ENCODE measurements at regions not wholly inside any gene's neighbourhood (a gene's known extent, or its start where the extent isn't known, plus 50 kb on each side); places are given as distances from the start of the nearest gene placed in this dataset.

- H3K36me3 ChIP-seq = no peaks in the 10 kb centered on the region
- TF ChIP-seq CTCF (IDR thresholded peaks at IDR 0.05) = no peak
- no peak for DNase-seq (ENCODE audit: low spot score)
- no peaks in the 10 kb centered on the region for H3K27me3 ChIP-seq
- H3K4me3 ChIP-seq = no peak overlapping the region
- H3K9me3 ChIP-seq = no peaks in the 10 kb centered on the region
- peaks cover 0 to 36% of the 10 kb centered on the region in 2 donors for H3K4me1 ChIP-seq
- peak overlapping the region; percentile 40 to 67 for H3K27ac ChIP-seq
Observed at GRCh38 chr13:75194717-75195462, 287.1 kb downstream of the TBC1D4 start.

GRCh38 chr13:75186379-75186778, 295.6 kb downstream of the TBC1D4 start:
- no peak overlapping the region for H3K4me3 ChIP-seq

GRCh38 chr13:75181906-75182305, 300.1 kb downstream of the TBC1D4 start:
- peaks cover 0 to 7% of the 10 kb centered on the region in 2 donors for H3K4me1 ChIP-seq
- DNase-seq (ENCODE audit: low spot score) = no peak
- no peak for TF ChIP-seq CTCF (IDR thresholded peaks at IDR 0.05)
- H3K36me3 ChIP-seq = no peaks in the 10 kb centered on the region
- peaks cover 0 to 10% of the 10 kb centered on the region in 2 donors for H3K9me3 ChIP-seq
- no peaks in the 10 kb centered on the region for H3K27me3 ChIP-seq
- no peak overlapping the region for H3K27ac ChIP-seq
- H3K4me3 ChIP-seq = no peak overlapping the region

More at GRCh38 chr13:75186379-75186778, 295.6 kb downstream of the TBC1D4 start:
- Histone ChIP-seq H3K27ac (no peak overlapping the region), H3K4me1 (peaks cover 0 to 7% of the 10 kb centered on the region in 2 donors), H3K27me3 (no peaks in the 10 kb centered on the region), H3K36me3 (no peaks in the 10 kb centered on the region), H3K9me3 (peaks cover 0 to 10% of the 10 kb centered on the region in 2 donors)
- no peak for DNase-seq (ENCODE audit: low spot score)
- TF ChIP-seq CTCF (IDR thresholded peaks at IDR 0.05) = no peak

GRCh38 chr13:75180805-75181455, 301.0 kb downstream of the TBC1D4 start:
- no peaks in the 10 kb centered on the region for H3K27me3 ChIP-seq
- H3K4me3 ChIP-seq = no peak overlapping the region
- peaks cover 0 to 7% of the 10 kb centered on the region in 2 donors for H3K4me1 ChIP-seq
- no peak for TF ChIP-seq CTCF (IDR thresholded peaks at IDR 0.05)
- peaks cover 0 to 10% of the 10 kb centered on the region in 2 donors for H3K9me3 ChIP-seq
- H3K36me3 ChIP-seq = no peaks in the 10 kb centered on the region
- H3K27ac ChIP-seq = no peak overlapping the region
- DNase-seq (ENCODE audit: low spot score) = no peak

- Histone ChIP-seq H3K36me3 (no peaks in the 10 kb centered on the region), H3K4me3 (no peak overlapping the region), H3K4me1 (peaks cover 0 to 7% of the 10 kb centered on the region in 2 donors), H3K27me3 (no peaks in the 10 kb centered on the region), H3K27ac (no peak overlapping the region), H3K9me3 (peaks cover 0 to 5% of the 10 kb centered on the region in 2 donors)
- no peak for DNase-seq (ENCODE audit: low spot score)
- TF ChIP-seq CTCF (IDR thresholded peaks at IDR 0.05) = no peak
Observed at GRCh38 chr13:75178436-75178835, 303.5 kb downstream of the TBC1D4 start.
